Caco-2 (cell line): ENCODE measurements at regions not wholly inside any gene's neighbourhood (a gene's known extent, or its start where the extent isn't known, plus 50 kb on each side); places are given as distances from the start of the nearest gene placed in this dataset.

Source experiments
- BruUV-seq: library from RNA; stranded (reverse); fragments of 400-500 nt; replicated peaks from 2 replicates; lab custom pipeline; 2021; lab: Mats Ljungman, UMichigan
- CTCF ChIA-PET: fragments of 300-600 bp; sonication (Branson Sonifier 250); formaldehyde crosslinking; loops from one replicate; lab custom pipeline; 2022; ENCODE audit warnings: antibody characterized with exemption; lab: Charles Lee
- POLR2A ChIA-PET: fragments of 300-600 bp; sonication (Branson Sonifier 250); formaldehyde crosslinking; loops from one replicate; lab custom pipeline; 2022; ENCODE audit warnings: antibody characterized with exemption; lab: Charles Lee
- DNase-seq, 2 experiments: peaks; one replicate each; pipeline versions ENCODE4 v3.0.0 to v3.0.0-alpha.2; 2020 to 2022
- H3K27me3 ChIP-seq: replicated peaks from 2 replicates; pipeline ENCODE4 v1.6.0; 2011; ENCODE audit warnings: low read length; ENCODE audit not compliant: control insufficient read depth, insufficient read depth
- H3K36me3 ChIP-seq: 2 replicates; pipeline ENCODE4 v1.5.1; 2011; ENCODE audit warnings: low read length; ENCODE audit not compliant: control insufficient read depth, insufficient read depth
- H3K4me1 ChIP-seq: fragments of 250-450 bp; sonication (Bioruptor Pico); 2 replicates; pipeline ENCODE4 v1.5.1; 2020; ENCODE audit warnings: mild to moderate bottlenecking
- H3K4me3 ChIP-seq: 2 replicates; pipeline ENCODE4 v1.5.1; 2011; ENCODE audit warnings: low read depth, mild to moderate bottlenecking, control low read depth, low read length
- H3K9me3 ChIP-seq: fragments of 250-450 bp; sonication (Bioruptor Pico); 2 replicates; pipeline ENCODE4 v1.5.1; 2020; ENCODE audit warnings: mild to moderate bottlenecking, moderate library complexity
- H3K27ac Mint-ChIP-seq: one replicate; pipeline ENCODE4 v1.8.0; 2022; ENCODE audit warnings: mixed read lengths; ENCODE audit not compliant: unreplicated experiment
- H3K27me3 Mint-ChIP-seq: one replicate; pipeline ENCODE4 v1.8.0; 2022; ENCODE audit warnings: mixed read lengths; ENCODE audit not compliant: insufficient read depth, unreplicated experiment
- H3K36me3 Mint-ChIP-seq: one replicate; pipeline ENCODE4 v1.8.0; 2022; ENCODE audit warnings: mild to moderate bottlenecking, mixed read lengths; ENCODE audit not compliant: insufficient read depth, unreplicated experiment
- H3K4me1 Mint-ChIP-seq: one replicate; pipeline ENCODE4 v1.8.0; 2022; ENCODE audit warnings: low read depth, mixed read lengths; ENCODE audit not compliant: unreplicated experiment
- H3K4me3 Mint-ChIP-seq: one replicate; pipeline ENCODE4 v1.8.0; 2022; ENCODE audit warnings: mild to moderate bottlenecking, moderate library complexity, mixed read lengths; ENCODE audit not compliant: unreplicated experiment
- H3K9me3 Mint-ChIP-seq: one replicate; pipeline ENCODE4 v1.8.0; 2022; ENCODE audit warnings: mixed read lengths; ENCODE audit not compliant: unreplicated experiment
- intact Hi-C: fragments of 100-400 bp; cut with micrococcal nuclease; formaldehyde crosslinking; loops from one replicate; pipeline ENCODE4 v1.10.0; 2022; ENCODE audit not compliant: unreplicated experiment
- TF ChIP-seq, protein P1 (sequence below), 2 experiments: fragments of 200-600 bp in 1 of 2; IDR thresholded peaks; 1 replicate in 1 of 2; 2 replicates in 1 of 2; pipeline versions ENCODE4 v1.5.1 to v1.8.0; 2011 to 2022; ENCODE audit warnings: antibody characterized with exemption in 1 of 2, control low read depth in 1 of 2, inconsistent platforms in 1 of 2, low read depth in 1 of 2, low read length in 1 of 2, mild to moderate bottlenecking in 1 of 2, moderate library complexity in 1 of 2; ENCODE audit not compliant: insufficient read depth in 1 of 2, severe bottlenecking in 1 of 2, unreplicated experiment in 1 of 2

DNA sequence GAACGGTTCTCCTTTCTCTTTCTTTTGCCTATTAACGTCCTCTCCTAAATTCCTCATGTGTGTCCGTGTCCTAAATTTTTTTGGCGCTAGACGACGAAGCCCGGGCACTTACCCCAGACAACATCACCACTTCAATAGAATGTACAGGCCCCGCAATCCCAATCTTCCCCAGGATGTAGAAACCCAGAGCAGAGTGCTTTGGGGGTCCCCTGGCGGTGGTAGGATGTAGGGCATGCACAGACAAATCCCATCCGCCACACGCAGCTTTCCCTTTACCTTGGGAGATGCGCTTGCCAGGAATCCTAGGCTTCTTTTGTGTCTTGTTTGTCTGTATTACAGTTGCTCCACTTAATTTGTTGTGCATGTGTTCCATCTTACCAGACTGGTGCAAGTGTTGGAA is 417.3 kb upstream of the ARID1B start:
- no peaks in the 10 kb centered on the region for H3K36me3 ChIP-seq
- H3K27me3 Mint-ChIP-seq: peaks cover 5% of the 10 kb centered on the region
- TF ChIP-seq, protein P1, sequence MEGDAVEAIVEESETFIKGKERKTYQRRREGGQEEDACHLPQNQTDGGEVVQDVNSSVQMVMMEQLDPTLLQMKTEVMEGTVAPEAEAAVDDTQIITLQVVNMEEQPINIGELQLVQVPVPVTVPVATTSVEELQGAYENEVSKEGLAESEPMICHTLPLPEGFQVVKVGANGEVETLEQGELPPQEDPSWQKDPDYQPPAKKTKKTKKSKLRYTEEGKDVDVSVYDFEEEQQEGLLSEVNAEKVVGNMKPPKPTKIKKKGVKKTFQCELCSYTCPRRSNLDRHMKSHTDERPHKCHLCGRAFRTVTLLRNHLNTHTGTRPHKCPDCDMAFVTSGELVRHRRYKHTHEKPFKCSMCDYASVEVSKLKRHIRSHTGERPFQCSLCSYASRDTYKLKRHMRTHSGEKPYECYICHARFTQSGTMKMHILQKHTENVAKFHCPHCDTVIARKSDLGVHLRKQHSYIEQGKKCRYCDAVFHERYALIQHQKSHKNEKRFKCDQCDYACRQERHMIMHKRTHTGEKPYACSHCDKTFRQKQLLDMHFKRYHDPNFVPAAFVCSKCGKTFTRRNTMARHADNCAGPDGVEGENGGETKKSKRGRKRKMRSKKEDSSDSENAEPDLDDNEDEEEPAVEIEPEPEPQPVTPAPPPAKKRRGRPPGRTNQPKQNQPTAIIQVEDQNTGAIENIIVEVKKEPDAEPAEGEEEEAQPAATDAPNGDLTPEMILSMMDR (IDR thresholded peaks at IDR 0.05; ENCODE audit: insufficient read depth in 1 of 2, low read depth in 1 of 2, low read length in 1 of 2, severe bottlenecking in 1 of 2, unreplicated experiment in 1 of 2): peak; percentile 35 to 44
- POLR2A ChIA-PET: no interaction called here
- no peaks in the 10 kb centered on the region for H3K36me3 Mint-ChIP-seq
- H3K27ac Mint-ChIP-seq: no peak overlapping the region
- intact Hi-C loops: no loop called here
- H3K9me3 ChIP-seq: no peaks in the 10 kb centered on the region
- H3K4me3 Mint-ChIP-seq: no peak overlapping the region
- DNase-seq: peak in 1 of 2 experiments; percentile 18
- H3K27me3 ChIP-seq: no peaks in the 10 kb centered on the region
- CTCF ChIA-PET: no interaction called here
- H3K9me3 Mint-ChIP-seq: peaks cover 12% of the 10 kb centered on the region
- no peak overlapping the region for H3K4me3 ChIP-seq
- no peaks in the 10 kb centered on the region for H3K4me1 ChIP-seq
- BruUV-seq: no TSS peak
- H3K4me1 Mint-ChIP-seq: no peaks in the 10 kb centered on the region

DNA sequence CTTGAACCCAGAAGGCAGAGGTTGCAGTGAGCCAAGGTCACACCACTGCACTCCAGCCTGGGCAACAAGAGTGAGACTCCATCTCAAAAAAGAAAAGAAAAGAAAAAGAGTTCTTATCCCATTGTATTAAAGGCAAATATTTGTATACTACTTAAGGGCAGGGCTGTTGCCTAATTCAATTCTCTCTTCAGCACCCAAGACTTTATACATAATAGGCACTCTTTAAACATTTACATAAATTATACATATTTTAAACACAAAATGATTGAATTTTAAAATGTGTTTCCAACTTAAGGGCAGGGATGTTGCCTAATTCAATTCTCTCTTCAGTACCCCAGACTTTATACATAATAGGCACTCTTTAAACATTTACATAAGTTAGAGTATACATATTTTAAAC is 424.3 kb upstream of the ARID1B start:
- Mint-ChIP-seq H3K36me3 (no peaks in the 10 kb centered on the region), H3K9me3 (peaks cover 2% of the 10 kb centered on the region), H3K27me3 (peaks cover 9% of the 10 kb centered on the region), H3K4me3 (no peak overlapping the region), H3K4me1 (no peaks in the 10 kb centered on the region), H3K27ac (no peak overlapping the region)
- intact Hi-C loops: no loop called here
- Histone ChIP-seq H3K4me3 (no peak overlapping the region), H3K27me3 (no peaks in the 10 kb centered on the region), H3K4me1 (no peaks in the 10 kb centered on the region), H3K9me3 (no peaks in the 10 kb centered on the region), H3K36me3 (no peaks in the 10 kb centered on the region)
- ChIA-PET POLR2A (no interaction called here), CTCF (no interaction called here)
- BruUV-seq: no TSS peak
- no peak for DNase-seq
- TF ChIP-seq, protein P1 (IDR thresholded peaks at IDR 0.05; ENCODE audit: insufficient read depth in 1 of 2, low read depth in 1 of 2, low read length in 1 of 2, severe bottlenecking in 1 of 2, unreplicated experiment in 1 of 2): no peak

DNA sequence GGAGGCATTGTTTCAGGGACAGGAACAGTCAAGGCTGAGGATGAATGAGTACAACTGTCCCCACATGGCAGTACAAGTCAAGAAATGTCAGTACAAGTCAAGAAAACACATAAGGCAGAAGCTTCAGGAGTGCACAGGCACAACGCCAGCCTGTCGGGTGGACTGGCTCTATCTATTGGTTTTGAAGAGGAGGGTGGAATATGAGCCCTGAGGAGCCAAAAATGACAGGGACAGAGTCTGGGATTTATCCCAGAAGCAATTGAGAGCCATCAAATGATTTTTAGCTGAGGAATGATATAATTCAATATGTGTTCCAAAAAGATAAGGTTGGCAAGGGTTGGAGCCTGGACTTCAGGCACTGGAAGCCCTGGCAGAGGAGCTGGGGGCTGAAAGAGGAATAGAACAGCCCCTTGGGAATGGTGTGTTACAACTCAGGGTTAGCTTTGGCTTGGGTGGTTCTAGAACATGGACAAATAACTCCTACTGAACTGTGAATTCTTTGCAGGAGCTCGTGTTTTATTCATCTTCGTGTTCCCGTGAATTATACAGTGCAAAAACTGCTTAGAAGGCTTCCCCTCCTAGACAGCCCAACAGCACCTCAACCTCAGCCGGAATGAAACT is 425.7 kb upstream of the ARID1B start:
- H3K27me3 ChIP-seq: no peaks in the 10 kb centered on the region
- TF ChIP-seq, protein P1 (IDR thresholded peaks at IDR 0.05; ENCODE audit: insufficient read depth in 1 of 2, low read depth in 1 of 2, low read length in 1 of 2, severe bottlenecking in 1 of 2, unreplicated experiment in 1 of 2): no peak
- peaks cover 13% of the 10 kb centered on the region for H3K27me3 Mint-ChIP-seq
- H3K4me1 Mint-ChIP-seq: no peaks in the 10 kb centered on the region
- H3K36me3 Mint-ChIP-seq: no peaks in the 10 kb centered on the region
- no peak for DNase-seq
- no peak overlapping the region for H3K4me3 Mint-ChIP-seq
- H3K9me3 ChIP-seq: no peaks in the 10 kb centered on the region
- no peaks in the 10 kb centered on the region for H3K36me3 ChIP-seq
- H3K27ac Mint-ChIP-seq: no peak overlapping the region
- no peak overlapping the region for H3K4me3 ChIP-seq
- POLR2A ChIA-PET: no interaction called here
- intact Hi-C loops: no loop called here
- H3K4me1 ChIP-seq: no peaks in the 10 kb centered on the region
- no TSS peak for BruUV-seq
- CTCF ChIA-PET: no interaction called here
- no peaks in the 10 kb centered on the region for H3K9me3 Mint-ChIP-seq
